ENCODE measurements at regions not wholly inside any gene's neighbourhood (a gene's known extent, or its start where the extent isn't known, plus 50 kb on each side); places are given as distances from the start of the nearest gene placed in this dataset.

- no peak for DNase-seq
Observed at GRCh38 chr2:104787298-104788065, 66.4 kb upstream of the POU3F3 start.

- no peak for DNase-seq
Observed at GRCh38 chr2:104788742-104789455, 65.0 kb upstream of the POU3F3 start.

- DNase-seq: no peak
Observed at GRCh38 chr2:104790100-104790811, 63.7 kb upstream of the POU3F3 start.

- DNase-seq: no peak
Observed at GRCh38 chr2:104790901-104791495, 62.9 kb upstream of the POU3F3 start.

- DNase-seq: no peak
Observed at GRCh38 chr2:104793966-104794365, 59.9 kb upstream of the POU3F3 start.

GRCh38 chr2:104794441-104794840, 59.5 kb upstream of the POU3F3 start:
- DNase-seq: no peak
